Cardiac muscle cell (in vitro differentiated cells and primary cell): ENCODE measurements at regions not wholly inside any gene's neighbourhood (a gene's known extent, or its start where the extent isn't known, plus 50 kb on each side); places are given as distances from the start of the nearest gene placed in this dataset.

Source experiments
- DNase-seq, 2 donors: peaks; one replicate each; pipeline versions ENCODE4 v3.0.0 to v3.0.0-alpha.2; 2010 to 2017; ENCODE audit warnings: low read depth in 1 of 2, low spot score in 1 of 2
- H3K27ac ChIP-seq: fragments of 200-600 bp; sonication (generic); 2 replicates; pipeline ENCODE4 v1.5.1; 2016
- H3K27me3 ChIP-seq: fragments of 200-600 bp; sonication (generic); 2 replicates; pipeline ENCODE4 v1.6.0; 2016; ENCODE audit warnings: control low read depth
- H3K36me3 ChIP-seq: fragments of 200-600 bp; sonication (generic); 2 replicates; pipeline ENCODE4 v1.5.1; 2016; ENCODE audit warnings: control low read depth
- H3K4me1 ChIP-seq: fragments of 200-600 bp; sonication (generic); 2 replicates; pipeline ENCODE4 v1.8.1; 2017; ENCODE audit warnings: low read depth, mild to moderate bottlenecking, mixed run types
- H3K4me3 ChIP-seq: fragments of 200-600 bp; sonication (generic); 2 replicates; pipeline ENCODE4 v1.5.1; 2016; ENCODE audit warnings: mild to moderate bottlenecking
- H3K9me3 ChIP-seq: fragments of 200-600 bp; sonication (generic); 2 replicates; pipeline ENCODE4 v1.5.1; 2017; ENCODE audit warnings: low read depth, mild to moderate bottlenecking, control low read depth
- TF ChIP-seq, protein P1 (sequence below): IDR thresholded peaks from 2 replicates; pipeline ENCODE4 v1.5.1; 2012; ENCODE audit warnings: low read depth, mild to moderate bottlenecking, low read length

DNA sequence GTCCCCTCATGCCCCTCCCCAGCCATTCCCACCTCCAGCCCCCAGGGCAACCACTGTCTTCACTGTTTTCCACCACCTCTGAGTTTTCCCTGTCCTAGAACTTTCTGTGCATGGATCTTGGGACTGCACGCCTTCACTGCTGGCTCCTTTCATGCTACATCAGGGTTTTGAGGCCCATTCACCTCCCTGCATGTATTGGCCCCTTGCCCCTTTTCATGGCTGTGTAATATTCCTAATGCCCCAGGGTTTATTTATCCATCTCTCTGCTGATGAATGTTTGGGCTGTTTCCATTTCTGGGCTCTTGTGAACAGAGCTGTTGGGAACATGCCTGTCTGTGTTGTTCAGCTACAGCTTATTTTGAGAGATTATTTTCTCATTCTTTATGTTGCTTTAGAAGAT lies 205.0 kb downstream of the RBFOX3 start:
- TF ChIP-seq, protein P1, sequence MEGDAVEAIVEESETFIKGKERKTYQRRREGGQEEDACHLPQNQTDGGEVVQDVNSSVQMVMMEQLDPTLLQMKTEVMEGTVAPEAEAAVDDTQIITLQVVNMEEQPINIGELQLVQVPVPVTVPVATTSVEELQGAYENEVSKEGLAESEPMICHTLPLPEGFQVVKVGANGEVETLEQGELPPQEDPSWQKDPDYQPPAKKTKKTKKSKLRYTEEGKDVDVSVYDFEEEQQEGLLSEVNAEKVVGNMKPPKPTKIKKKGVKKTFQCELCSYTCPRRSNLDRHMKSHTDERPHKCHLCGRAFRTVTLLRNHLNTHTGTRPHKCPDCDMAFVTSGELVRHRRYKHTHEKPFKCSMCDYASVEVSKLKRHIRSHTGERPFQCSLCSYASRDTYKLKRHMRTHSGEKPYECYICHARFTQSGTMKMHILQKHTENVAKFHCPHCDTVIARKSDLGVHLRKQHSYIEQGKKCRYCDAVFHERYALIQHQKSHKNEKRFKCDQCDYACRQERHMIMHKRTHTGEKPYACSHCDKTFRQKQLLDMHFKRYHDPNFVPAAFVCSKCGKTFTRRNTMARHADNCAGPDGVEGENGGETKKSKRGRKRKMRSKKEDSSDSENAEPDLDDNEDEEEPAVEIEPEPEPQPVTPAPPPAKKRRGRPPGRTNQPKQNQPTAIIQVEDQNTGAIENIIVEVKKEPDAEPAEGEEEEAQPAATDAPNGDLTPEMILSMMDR: no peak
- Histone ChIP-seq H3K4me3 (no peak overlapping the region), H3K9me3 (no peaks in the 10 kb centered on the region), H3K27ac (no peak overlapping the region), H3K36me3 (no peaks in the 10 kb centered on the region), H3K27me3 (peaks cover 51% of the 10 kb centered on the region), H3K4me1 (no peaks in the 10 kb centered on the region)
- no peak for DNase-seq

DNA sequence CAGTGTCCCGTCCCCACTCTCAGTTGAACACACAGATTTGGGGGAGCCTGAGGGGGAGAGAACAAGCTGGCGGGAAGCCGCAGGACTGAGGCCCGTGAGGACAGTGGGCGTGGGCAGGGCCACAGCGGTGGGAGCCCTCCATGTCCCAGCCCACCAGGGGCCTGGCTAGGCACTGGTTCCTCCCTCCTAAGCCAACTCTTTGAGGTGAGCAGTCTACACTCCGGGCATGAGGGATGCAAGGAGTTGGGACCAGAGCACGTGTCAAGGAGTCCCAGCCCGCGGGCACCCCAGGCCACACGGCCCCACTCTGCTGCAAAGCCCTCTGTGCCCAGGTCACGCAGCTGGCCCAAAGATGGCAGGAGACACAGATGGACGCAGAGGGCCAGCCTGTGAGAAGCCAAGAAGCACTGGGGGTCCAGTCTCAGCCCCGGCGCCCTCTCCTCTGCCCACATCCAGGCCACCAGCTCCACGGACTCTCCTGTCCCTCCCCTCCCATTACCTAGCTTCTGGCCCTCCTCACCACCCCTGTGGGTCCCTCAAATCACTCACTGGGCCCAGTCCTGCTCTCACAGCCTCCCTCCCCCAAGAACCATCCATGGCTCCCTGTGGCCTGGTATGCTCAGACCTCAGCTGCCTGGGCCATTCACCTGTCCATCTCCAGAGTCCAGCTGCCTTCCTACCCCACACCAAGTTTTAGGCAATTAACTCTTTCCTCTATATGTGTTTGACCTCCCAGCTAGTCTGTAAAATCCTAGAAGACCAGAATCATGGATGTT lies 206.5 kb downstream of the RBFOX3 start:
- Histone ChIP-seq H3K27ac (no peak overlapping the region), H3K27me3 (peaks cover 66% of the 10 kb centered on the region), H3K4me3 (no peak overlapping the region), H3K4me1 (no peaks in the 10 kb centered on the region), H3K36me3 (no peaks in the 10 kb centered on the region), H3K9me3 (no peaks in the 10 kb centered on the region)
- TF ChIP-seq, protein P1: no peak
- DNase-seq: no peak

DNA sequence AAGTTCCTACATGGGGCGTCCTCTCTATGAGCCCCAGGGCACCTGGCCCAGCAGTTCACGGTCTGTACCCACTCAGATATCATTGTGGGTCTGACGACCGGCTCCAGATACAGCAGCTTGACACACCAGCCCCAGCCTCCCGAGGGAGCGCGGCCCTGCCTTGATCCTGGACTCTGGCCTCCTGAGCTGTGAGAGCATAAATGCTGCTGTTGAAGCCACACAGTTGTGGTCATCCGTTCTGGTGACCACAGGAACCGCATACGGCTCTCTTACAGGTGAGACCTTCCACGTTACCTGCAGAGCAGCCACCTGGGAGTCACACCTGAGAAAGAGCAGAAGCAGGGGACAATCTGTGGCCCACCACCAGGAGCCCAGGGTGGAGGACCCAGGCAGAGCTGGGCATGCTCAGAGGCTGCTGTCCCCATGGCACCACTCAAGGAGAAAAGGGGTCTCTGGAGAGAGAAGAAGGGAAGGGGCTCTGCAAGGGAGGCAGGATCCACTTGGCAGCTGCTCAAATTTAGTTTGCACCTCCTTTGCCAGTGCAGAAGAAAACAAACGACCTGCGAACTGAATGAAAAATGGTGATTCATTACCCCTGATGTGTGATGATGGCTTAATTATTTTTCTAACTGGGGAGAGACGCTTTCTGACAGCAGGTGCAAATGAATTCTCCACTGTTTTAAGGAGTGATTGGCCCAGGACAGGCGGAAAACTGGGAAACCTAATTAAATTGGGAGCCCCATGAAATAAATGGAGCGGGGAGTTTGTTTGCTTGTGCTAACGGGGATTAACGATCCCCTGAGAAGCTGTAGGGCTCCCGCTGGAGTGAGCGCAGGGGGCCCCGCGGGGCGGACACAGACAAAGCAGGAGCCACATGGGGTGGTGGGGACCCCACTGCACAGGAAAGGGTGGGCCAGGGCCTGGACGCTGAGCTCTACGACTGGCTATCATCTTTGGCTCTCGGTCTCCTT lies 208.9 kb downstream of the RBFOX3 start:
- H3K9me3 ChIP-seq: no peaks in the 10 kb centered on the region
- peaks cover 54% of the 10 kb centered on the region for H3K27me3 ChIP-seq
- TF ChIP-seq, protein P1: no peak
- H3K27ac ChIP-seq: no peak overlapping the region
- no peaks in the 10 kb centered on the region for H3K4me1 ChIP-seq
- no peak overlapping the region for H3K4me3 ChIP-seq
- no peaks in the 10 kb centered on the region for H3K36me3 ChIP-seq
- DNase-seq: no peak

DNA sequence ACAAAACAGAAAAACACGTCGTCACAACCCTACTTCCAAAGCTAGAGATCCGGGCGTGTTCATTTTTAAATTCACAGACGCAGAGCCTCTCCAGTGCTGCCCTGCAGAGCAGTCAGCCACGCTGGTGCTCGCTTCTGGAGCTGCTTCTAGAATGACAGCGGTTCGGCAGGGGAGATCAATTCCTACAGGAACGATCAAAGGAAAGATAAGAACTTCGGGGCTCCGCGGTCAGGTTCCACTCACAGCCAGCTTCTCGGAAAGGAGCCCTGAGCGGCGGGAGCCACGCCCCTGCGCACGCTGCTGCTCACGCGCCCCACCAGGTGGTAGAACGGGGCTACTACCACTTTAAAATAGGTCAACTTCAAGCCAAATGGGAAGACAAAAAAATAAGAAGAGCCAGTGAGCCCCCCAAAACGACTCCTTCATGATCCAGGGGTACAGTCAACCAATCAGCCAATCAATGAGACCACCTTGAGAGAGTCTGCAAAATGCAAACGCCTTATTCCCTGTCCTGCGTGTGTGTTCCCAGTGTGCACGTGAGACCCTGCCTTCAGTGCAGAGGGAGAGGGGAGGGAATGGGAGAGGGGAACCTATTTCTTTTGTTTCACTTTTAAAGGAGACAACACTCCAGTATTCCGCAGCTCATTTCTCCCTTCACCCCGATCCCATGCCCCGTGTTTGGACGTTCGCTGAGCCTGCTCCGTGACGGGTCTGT lies 209.7 kb downstream of the RBFOX3 start:
- H3K9me3 ChIP-seq: no peaks in the 10 kb centered on the region
- H3K27me3 ChIP-seq: peaks cover 53% of the 10 kb centered on the region
- TF ChIP-seq, protein P1: peak; percentile 97
- H3K4me1 ChIP-seq: no peaks in the 10 kb centered on the region
- DNase-seq: peak; percentile 57 to 74
- H3K36me3 ChIP-seq: no peaks in the 10 kb centered on the region
- H3K27ac ChIP-seq: no peak overlapping the region
- no peak overlapping the region for H3K4me3 ChIP-seq

DNA sequence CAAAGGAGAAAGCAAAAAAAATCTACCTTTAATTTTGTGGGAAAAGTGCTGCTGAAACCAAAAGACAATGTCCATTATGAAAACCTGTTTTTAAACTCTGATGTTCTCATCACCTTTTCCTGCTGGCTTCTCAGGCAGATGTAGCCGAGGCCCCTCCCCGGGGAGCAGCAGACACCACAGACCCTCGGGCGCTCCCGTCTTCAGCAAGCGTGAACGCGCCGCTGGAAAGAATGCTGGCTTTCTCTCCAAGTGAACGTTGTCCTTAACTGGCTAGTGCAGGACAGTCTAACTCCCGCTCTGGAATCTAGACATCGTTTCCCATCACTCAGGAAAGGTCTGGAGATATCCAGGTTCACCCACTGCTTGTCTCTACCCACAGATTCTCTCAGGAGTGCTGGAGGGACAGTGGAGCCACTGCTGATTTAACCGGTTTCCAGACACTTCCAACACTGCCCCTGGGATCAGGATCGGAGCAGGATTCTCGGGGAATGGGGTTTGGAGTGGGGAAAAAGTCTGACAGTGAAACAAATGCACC lies 211.2 kb downstream of the RBFOX3 start:
- DNase-seq: no peak
- Histone ChIP-seq H3K27ac (no peak overlapping the region), H3K4me3 (no peak overlapping the region), H3K36me3 (no peaks in the 10 kb centered on the region), H3K4me1 (no peaks in the 10 kb centered on the region), H3K9me3 (no peaks in the 10 kb centered on the region), H3K27me3 (peaks cover 63% of the 10 kb centered on the region)
- TF ChIP-seq, protein P1: no peak
